ENCODE measurements at regions not wholly inside any gene's neighbourhood (a gene's known extent, or its start where the extent isn't known, plus 50 kb on each side); places are given as distances from the start of the nearest gene placed in this dataset.

DNA sequence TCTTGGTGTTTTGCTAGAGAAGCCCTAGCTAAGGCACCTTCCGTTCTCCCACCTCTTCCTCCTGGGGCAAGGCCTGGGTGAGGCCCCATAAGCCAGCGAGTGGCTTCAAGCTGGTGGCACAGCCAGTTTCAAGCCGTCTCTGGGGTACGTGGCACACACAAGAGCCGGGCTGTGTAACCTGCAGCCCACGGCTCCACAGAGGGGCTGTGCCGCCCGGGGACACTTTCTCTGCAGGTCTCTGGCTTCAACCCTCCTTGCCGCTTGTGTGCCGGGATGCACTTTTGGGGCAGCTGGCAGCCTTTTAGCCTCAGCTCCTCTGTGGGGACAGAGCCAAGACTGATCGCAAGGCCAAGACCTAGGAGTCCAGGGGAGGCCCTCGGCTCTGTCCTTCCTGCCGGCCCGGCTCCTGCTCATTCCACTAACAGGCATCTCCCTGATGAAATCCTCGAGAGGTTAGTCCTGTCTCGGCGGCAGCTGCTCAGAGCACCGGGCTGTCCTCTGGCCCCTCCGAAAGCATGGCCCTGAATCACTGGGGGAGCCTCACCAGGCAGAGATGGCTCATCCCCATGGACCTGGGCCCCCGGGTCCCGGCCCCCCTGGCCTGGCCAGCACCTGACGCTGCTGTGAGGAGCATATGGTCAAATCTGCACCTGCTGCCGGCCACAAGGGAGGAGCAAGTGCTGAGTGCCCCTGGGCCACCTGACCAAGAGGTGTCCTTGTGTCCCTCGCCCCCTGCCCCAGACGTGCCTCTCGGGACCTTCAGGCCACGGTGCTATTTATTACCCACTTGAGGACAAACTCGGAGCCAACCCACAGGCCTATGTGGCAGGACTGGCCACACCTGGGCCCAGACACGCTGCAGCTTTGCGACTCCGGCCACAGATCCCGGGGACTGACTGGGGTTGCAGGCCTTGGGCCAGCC lies 98.5 kb downstream of the METRNL start:
- H3K27me3 ChIP-seq (ENCODE audit: insufficient read depth, low read length), result no peaks in the 10 kb centered on the region
- H2AFZ ChIP-seq (ENCODE audit: low read length), result no peak overlapping the region
- no peak overlapping the region for H3K27ac ChIP-seq (ENCODE audit: low read depth, low read length, poor library complexity, severe bottlenecking)
- no peaks in the 10 kb centered on the region for H4K20me1 ChIP-seq (ENCODE audit: insufficient read depth, low read length)
- no peak overlapping the region for H3K4me2 ChIP-seq (ENCODE audit: low read length)
- no peaks in the 10 kb centered on the region for H3K79me2 ChIP-seq (ENCODE audit: insufficient read depth, low read length)
- no peaks in the 10 kb centered on the region for H3F3A ChIP-seq (ENCODE audit: insufficient read depth, low read length)
- H3K4me1 ChIP-seq (ENCODE audit: insufficient read depth, low read length, severe bottlenecking), result no peaks in the 10 kb centered on the region
- H3K9ac ChIP-seq (ENCODE audit: low read length), result no peak overlapping the region
- H3K4me3 ChIP-seq (ENCODE audit: low read depth, low read length, poor library complexity, severe bottlenecking), result no peak overlapping the region
- H3K9me3 ChIP-seq (ENCODE audit: low read length), result no peaks in the 10 kb centered on the region
- no peaks in the 10 kb centered on the region for H3K36me3 ChIP-seq (ENCODE audit: insufficient read depth, low read length)
- no peaks in the 10 kb centered on the region for H3K9me2 ChIP-seq (ENCODE audit: low read depth, low read length)
- TF ChIP-seq CTCF (IDR thresholded peaks at IDR 0.05; ENCODE audit: low read length) (no peak), EZH2 (IDR thresholded peaks at IDR 0.05; ENCODE audit: borderline replicate concordance, low read length) (no peak)

- no peak for TF ChIP-seq EZH2 (IDR thresholded peaks at IDR 0.05; ENCODE audit: borderline replicate concordance, low read length)
- TF ChIP-seq CTCF (IDR thresholded peaks at IDR 0.05; ENCODE audit: low read length), result no peak
- no peak overlapping the region for H2AFZ ChIP-seq (ENCODE audit: low read length)
- H3K4me2 ChIP-seq (ENCODE audit: low read length), result no peak overlapping the region
- H3K9me2 ChIP-seq (ENCODE audit: low read depth, low read length), result no peaks in the 10 kb centered on the region
- no peaks in the 10 kb centered on the region for H3K36me3 ChIP-seq (ENCODE audit: insufficient read depth, low read length)
- no peaks in the 10 kb centered on the region for H3F3A ChIP-seq (ENCODE audit: insufficient read depth, low read length)
- no peaks in the 10 kb centered on the region for H3K9me3 ChIP-seq (ENCODE audit: low read length)
- H4K20me1 ChIP-seq (ENCODE audit: insufficient read depth, low read length), result no peaks in the 10 kb centered on the region
- H3K4me1 ChIP-seq (ENCODE audit: insufficient read depth, low read length, severe bottlenecking), result no peaks in the 10 kb centered on the region
- H3K4me3 ChIP-seq (ENCODE audit: low read depth, low read length, poor library complexity, severe bottlenecking), result no peak overlapping the region
- no peak overlapping the region for H3K9ac ChIP-seq (ENCODE audit: low read length)
- H3K79me2 ChIP-seq (ENCODE audit: insufficient read depth, low read length), result no peaks in the 10 kb centered on the region
- H3K27ac ChIP-seq (ENCODE audit: low read depth, low read length, poor library complexity, severe bottlenecking), result no peak overlapping the region
- H3K27me3 ChIP-seq (ENCODE audit: insufficient read depth, low read length), result peaks cover 6% of the 10 kb centered on the region
Observed at GRCh38 chr17:83178533-83179304, 99.3 kb downstream of the METRNL start.

GRCh38 chr17:83179374-83179773 lies 100.0 kb downstream of the METRNL start:
- no peaks in the 10 kb centered on the region for H3K36me3 ChIP-seq (ENCODE audit: insufficient read depth, low read length)
- no peaks in the 10 kb centered on the region for H3K9me3 ChIP-seq (ENCODE audit: low read length)

More at GRCh38 chr17:83179374-83179773, 100.0 kb downstream of the METRNL start:
- Histone ChIP-seq H3F3A (ENCODE audit: insufficient read depth, low read length) (no peaks in the 10 kb centered on the region), H3K4me2 (ENCODE audit: low read length) (no peak overlapping the region), H3K9ac (ENCODE audit: low read length) (no peak overlapping the region), H3K4me3 (ENCODE audit: low read depth, low read length, poor library complexity, severe bottlenecking) (no peak overlapping the region), H3K79me2 (ENCODE audit: insufficient read depth, low read length) (no peaks in the 10 kb centered on the region), H2AFZ (ENCODE audit: low read length) (no peak overlapping the region), H3K27ac (ENCODE audit: low read depth, low read length, poor library complexity, severe bottlenecking) (no peak overlapping the region), H4K20me1 (ENCODE audit: insufficient read depth, low read length) (no peaks in the 10 kb centered on the region), H3K4me1 (ENCODE audit: insufficient read depth, low read length, severe bottlenecking) (no peaks in the 10 kb centered on the region), H3K27me3 (ENCODE audit: insufficient read depth, low read length) (peaks cover 11% of the 10 kb centered on the region), H3K9me2 (ENCODE audit: low read depth, low read length) (no peaks in the 10 kb centered on the region)
- TF ChIP-seq CTCF (IDR thresholded peaks at IDR 0.05; ENCODE audit: low read length) (no peak), EZH2 (IDR thresholded peaks at IDR 0.05; ENCODE audit: borderline replicate concordance, low read length) (no peak)

All from OCI-LY1 (cell line).